Fibroblast of lung (primary cell): ENCODE measurements at regions not wholly inside any gene's neighbourhood (a gene's known extent, or its start where the extent isn't known, plus 50 kb on each side); places are given as distances from the start of the nearest gene placed in this dataset.

Experiments
- DNase-seq, 2 donors: peaks; one replicate each; pipeline versions ENCODE4 v3.0.0 to v3.0.0-alpha.2; 2010; ENCODE audit warnings: low read depth in 2 of 2
- H2AFZ ChIP-seq: 2 replicates; pipeline ENCODE4 v1.5.1; 2012; ENCODE audit warnings: low read length, control low read depth, inconsistent platforms
- H3K27ac ChIP-seq: 2 replicates; pipeline ENCODE4 v1.5.1; 2011; ENCODE audit warnings: low read length, control low read depth; ENCODE audit not compliant: insufficient read depth
- H3K27me3 ChIP-seq: 2 replicates; pipeline ENCODE4 v1.5.1; 2011; ENCODE audit warnings: mild to moderate bottlenecking, low read length; ENCODE audit not compliant: control insufficient read depth, insufficient read depth
- H3K36me3 ChIP-seq: 2 replicates; pipeline ENCODE4 v1.5.1; 2011; ENCODE audit warnings: low read length; ENCODE audit not compliant: control insufficient read depth, insufficient read depth
- H3K4me1 ChIP-seq: 2 replicates; pipeline ENCODE4 v1.5.1; 2011; ENCODE audit warnings: low read length; ENCODE audit not compliant: control insufficient read depth, insufficient read depth; ENCODE audit errors: extremely low read depth
- H3K4me2 ChIP-seq: 2 replicates; pipeline ENCODE4 v1.5.1; 2011; ENCODE audit warnings: low read length, control low read depth; ENCODE audit not compliant: insufficient read depth; ENCODE audit errors: extremely low read depth
- H3K4me3 ChIP-seq, 4 experiments: fragments of 200-600 bp in 1 of 4; sonication (generic) in 1 of 4; replicated peaks in 1 of 4; 2 replicates each; pipeline ENCODE4 v1.5.1; 2011 to 2016; ENCODE audit warnings: low read length in 4 of 4, low read depth in 3 of 4, mild to moderate bottlenecking in 3 of 4, control low read depth in 2 of 4, inconsistent platforms in 1 of 4, mixed read lengths in 1 of 4; ENCODE audit not compliant: insufficient read depth in 1 of 4; ENCODE audit errors: control extremely low read depth in 1 of 4
- H3K79me2 ChIP-seq: 2 replicates; pipeline ENCODE4 v1.5.1; 2012; ENCODE audit warnings: mild to moderate bottlenecking, low read length, inconsistent platforms; ENCODE audit not compliant: control insufficient read depth, insufficient read depth
- H3K9ac ChIP-seq: 2 replicates; pipeline ENCODE4 v1.5.1; 2011; ENCODE audit warnings: mild to moderate bottlenecking, low read length, control low read depth; ENCODE audit not compliant: insufficient read depth
- H3K9me3 ChIP-seq: 2 replicates; pipeline ENCODE4 v1.5.1; 2012; ENCODE audit warnings: low read depth, low read length; ENCODE audit not compliant: control insufficient read depth, insufficient read depth
- H4K20me1 ChIP-seq: 2 replicates; pipeline ENCODE4 v1.5.1; 2011; ENCODE audit warnings: low read length; ENCODE audit not compliant: control insufficient read depth, insufficient read depth; ENCODE audit errors: extremely low read depth
- CTCF ChIP-seq, 2 donors: IDR thresholded peaks in 1 of 2; conservative IDR thresholded peaks in 1 of 2; 1 replicate in 1 of 2; 2 replicates in 1 of 2; pipeline ENCODE4 v1.5.1; 2011 to 2012; ENCODE audit warnings: low read length in 2 of 2, control low read depth in 1 of 2, inconsistent platforms in 1 of 2, low read depth in 1 of 2, mild to moderate bottlenecking in 1 of 2
- EZH2 ChIP-seq: IDR thresholded peaks from 2 replicates; pipeline ENCODE4 v1.5.1; 2012; ENCODE audit warnings: low read length, control low read depth, mild to moderate bottlenecking; ENCODE audit errors: missing control alignments

GRCh38 chr10:130453721-130454542 is 317.7 kb downstream of the GLRX3 start:
- Histone ChIP-seq H3K36me3 (no peaks in the 10 kb centered on the region), H2AFZ (no peak overlapping the region), H3K79me2 (no peaks in the 10 kb centered on the region), H3K9ac (no peak overlapping the region), H3K4me1 (no peaks in the 10 kb centered on the region), H4K20me1 (no peaks in the 10 kb centered on the region), H3K27ac (no peak overlapping the region), H3K4me3 (no peak overlapping the region), H3K9me3 (no peaks in the 10 kb centered on the region), H3K4me2 (no peak overlapping the region), H3K27me3 (no peaks in the 10 kb centered on the region)
- DNase-seq: no peak
- no peak for TF ChIP-seq EZH2
- TF ChIP-seq CTCF (conservative IDR thresholded peaks at IDR 0.05 in 1 of 2, IDR thresholded peaks at IDR 0.05 in 1 of 2; ENCODE audit: low read depth in 1 of 2, low read length in 2 of 2): no peak

GRCh38 chr10:130454543-130455000 is 318.4 kb downstream of the GLRX3 start:
- Histone ChIP-seq H3K4me1 (no peaks in the 10 kb centered on the region), H3K79me2 (no peaks in the 10 kb centered on the region), H4K20me1 (no peaks in the 10 kb centered on the region), H3K27ac (no peak overlapping the region), H3K4me2 (no peak overlapping the region), H3K9ac (no peak overlapping the region), H3K9me3 (no peaks in the 10 kb centered on the region), H3K4me3 (no peak overlapping the region), H2AFZ (no peak overlapping the region), H3K27me3 (no peaks in the 10 kb centered on the region), H3K36me3 (no peaks in the 10 kb centered on the region)
- TF ChIP-seq EZH2 (no peak), CTCF (conservative IDR thresholded peaks at IDR 0.05 in 1 of 2, IDR thresholded peaks at IDR 0.05 in 1 of 2; ENCODE audit: low read depth in 1 of 2, low read length in 2 of 2) (no peak)
- DNase-seq: no peak

- no peaks in the 10 kb centered on the region for H4K20me1 ChIP-seq
- no peak overlapping the region for H3K4me2 ChIP-seq
- H3K4me3 ChIP-seq: no peak overlapping the region
- H3K4me1 ChIP-seq: no peaks in the 10 kb centered on the region
- no peaks in the 10 kb centered on the region for H3K79me2 ChIP-seq
- no peak for DNase-seq
- no peak overlapping the region for H3K9ac ChIP-seq
- no peaks in the 10 kb centered on the region for H3K9me3 ChIP-seq
- H3K27ac ChIP-seq: no peak overlapping the region
- H3K36me3 ChIP-seq: no peaks in the 10 kb centered on the region
- TF ChIP-seq EZH2 (no peak), CTCF (conservative IDR thresholded peaks at IDR 0.05 in 1 of 2, IDR thresholded peaks at IDR 0.05 in 1 of 2; ENCODE audit: low read depth in 1 of 2, low read length in 2 of 2) (no peak)
- no peak overlapping the region for H2AFZ ChIP-seq
- no peaks in the 10 kb centered on the region for H3K27me3 ChIP-seq
These were observed 319.0 kb downstream of the GLRX3 start for GRCh38 chr10:130455111-130455695.
